Pancreas (tissue), 10 donors: ENCODE measurements at regions not wholly inside any gene's neighbourhood (a gene's known extent, or its start where the extent isn't known, plus 50 kb on each side); places are given as distances from the start of the nearest gene placed in this dataset.

Experiments used
- ATAC-seq, 4 donors: fragments of 200-7000 bp; cut with Tn5 transposase; one replicate each; pipeline versions ENCODE4 v1.8.0 to v1.9.1; 2020; ENCODE audit warnings: mild to moderate bottlenecking in 4 of 4, moderate library complexity in 4 of 4
- DNase-seq, 6 donors: peaks; one replicate each; pipeline ENCODE4 v3.0.0-alpha.2; 2020
- FAIRE-seq: peaks from 2 replicates; lab custom pipeline; 2012; peaks lifted over from hg19 to GRCh38; lab: Jason Lieb, UNC
- H3K27ac ChIP-seq, 4 donors: fragments of 200-600 bp; sonication (generic); 1 replicate in 3 of 4; 2 replicates in 1 of 4; pipeline versions ENCODE4 v1.5.0 to v1.8.0; 2020
- H3K27me3 ChIP-seq, 4 donors: fragments of 200-600 bp; one replicate each; pipeline ENCODE4 v1.8.0; 2021
- H3K36me3 ChIP-seq, 3 donors: fragments of 200-600 bp; sonication (generic) in 1 of 3; one replicate each; pipeline versions ENCODE4 v1.5.0 to v1.8.0; 2020 to 2021
- H3K4me1 ChIP-seq, 3 donors: fragments of 200-600 bp; one replicate each; pipeline ENCODE4 v1.8.0; 2021
- H3K4me3 ChIP-seq, 4 donors: fragments of 200-600 bp; sonication (generic) in 2 of 4; one replicate each; pipeline versions ENCODE4 v1.5.0 to v1.8.0; 2020 to 2021
- H3K9me3 ChIP-seq, 4 donors: fragments of 200-600 bp; one replicate each; pipeline ENCODE4 v1.8.0; 2021
- CTCF ChIP-seq, 4 donors: fragments of 200-600 bp; sonication (generic) in 3 of 4; IDR thresholded peaks; one replicate each; pipeline versions ENCODE4 v1.5.0 to v1.8.0; 2021; ENCODE audit warnings: antibody characterized with exemption in 4 of 4
- whole genome bisulfite sequencing, 2 donors: extraction: QIAGEN DNeasy Blood & Tissue Kit; methylation state at CpG; one replicate each; pipeline ENCODE4 v1.1.7; 2013; 5-methylcytosine and 5-hydroxymethylcytosine counted together
- intact Hi-C, 3 donors: fragments of 100-400 bp; cut with DNase I; formaldehyde crosslinking; loops; one replicate each; pipeline versions ENCODE4 v1.11.1 to v1.14.2; 2022
- donor health status: healthy with polysubstance abuse.
- donor health status: DM: no; HTN: no; CAD: no; lungs with moderate emphysema.
- donor health status: DM: no; HTN: no; CAD: no.
- donor health status: control.
- donor health status: control.
- donor health status: Bipolar disorder and iron deficiency.
- donor health status: DM: yes; HTN: yes; CAD: no.
- donor health status: DM: no; HTN: no; CAD: no.
- donor health status: DM: no; HTN: no; CAD: no.
- donor health status: DM: yes; HTN: yes; CAD: no.

- ATAC-seq (no peak), FAIRE-seq (no peak), DNase-seq (no peak)
- Histone ChIP-seq H3K36me3 (no peaks in the 10 kb centered on the region), H3K4me3 (no peak overlapping the region), H3K27ac (no peak overlapping the region), H3K27me3 (no peaks in the 10 kb centered on the region), H3K4me1 (no peaks in the 10 kb centered on the region), H3K9me3 (no peaks in the 10 kb centered on the region)
- TF ChIP-seq CTCF (IDR thresholded peaks at IDR 0.05) = no peak
- intact Hi-C loops = no loop called here
- WGBS, 2 donors = 60 to 63% methylated on average over 2 of the region's 2 CpGs
Measured at GRCh38 chr17:51354936-51355335, 94.6 kb downstream of the UTP18 start.

GRCh38 chr17:51355441-51356410 is 95.4 kb downstream of the UTP18 start:
- TF ChIP-seq CTCF (IDR thresholded peaks at IDR 0.05) = no peak
- ATAC-seq = no peak
- FAIRE-seq = no peak
- Histone ChIP-seq H3K4me3 (no peak overlapping the region), H3K27ac (no peak overlapping the region), H3K4me1 (no peaks in the 10 kb centered on the region), H3K27me3 (no peaks in the 10 kb centered on the region), H3K9me3 (no peaks in the 10 kb centered on the region), H3K36me3 (no peaks in the 10 kb centered on the region)
- WGBS, 2 donors = 68 to 72% methylated on average over 18 of the region's 18 CpGs
- DNase-seq = no peak
- intact Hi-C loops = no loop called here

DNA sequence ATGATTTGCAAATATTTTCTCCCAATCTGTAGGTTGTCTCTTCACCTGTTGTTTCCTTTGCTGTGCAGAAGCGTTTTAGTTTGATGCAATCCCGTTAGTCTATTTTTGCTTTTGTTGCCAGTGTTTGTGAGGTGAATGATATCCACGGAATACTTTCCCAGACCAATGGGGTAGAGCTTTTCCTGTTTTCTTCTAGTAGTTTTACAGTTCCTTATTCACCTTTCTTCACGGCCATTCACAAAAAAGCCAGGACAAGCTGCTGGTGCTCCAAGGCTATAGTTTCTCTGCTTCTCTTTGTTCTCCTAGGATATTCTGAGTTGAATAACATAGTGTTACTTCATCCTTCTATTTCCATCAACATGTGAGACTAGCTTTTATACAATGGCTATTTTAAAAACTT is 98.7 kb downstream of the UTP18 start:
- intact Hi-C loops = no loop called here
- no peak overlapping the region for H3K4me3 ChIP-seq
- H3K27ac ChIP-seq = no peak overlapping the region
- ATAC-seq (no peak), FAIRE-seq (no peak), DNase-seq (no peak)
- no peaks in the 10 kb centered on the region for H3K27me3 ChIP-seq
- no peaks in the 10 kb centered on the region for H3K9me3 ChIP-seq
- no peak for TF ChIP-seq CTCF (IDR thresholded peaks at IDR 0.05)
- H3K4me1 ChIP-seq = no peaks in the 10 kb centered on the region
- H3K36me3 ChIP-seq = no peaks in the 10 kb centered on the region
- 85 to 90% methylated on average over 4 of the region's 4 CpGs for WGBS, 2 donors

DNA sequence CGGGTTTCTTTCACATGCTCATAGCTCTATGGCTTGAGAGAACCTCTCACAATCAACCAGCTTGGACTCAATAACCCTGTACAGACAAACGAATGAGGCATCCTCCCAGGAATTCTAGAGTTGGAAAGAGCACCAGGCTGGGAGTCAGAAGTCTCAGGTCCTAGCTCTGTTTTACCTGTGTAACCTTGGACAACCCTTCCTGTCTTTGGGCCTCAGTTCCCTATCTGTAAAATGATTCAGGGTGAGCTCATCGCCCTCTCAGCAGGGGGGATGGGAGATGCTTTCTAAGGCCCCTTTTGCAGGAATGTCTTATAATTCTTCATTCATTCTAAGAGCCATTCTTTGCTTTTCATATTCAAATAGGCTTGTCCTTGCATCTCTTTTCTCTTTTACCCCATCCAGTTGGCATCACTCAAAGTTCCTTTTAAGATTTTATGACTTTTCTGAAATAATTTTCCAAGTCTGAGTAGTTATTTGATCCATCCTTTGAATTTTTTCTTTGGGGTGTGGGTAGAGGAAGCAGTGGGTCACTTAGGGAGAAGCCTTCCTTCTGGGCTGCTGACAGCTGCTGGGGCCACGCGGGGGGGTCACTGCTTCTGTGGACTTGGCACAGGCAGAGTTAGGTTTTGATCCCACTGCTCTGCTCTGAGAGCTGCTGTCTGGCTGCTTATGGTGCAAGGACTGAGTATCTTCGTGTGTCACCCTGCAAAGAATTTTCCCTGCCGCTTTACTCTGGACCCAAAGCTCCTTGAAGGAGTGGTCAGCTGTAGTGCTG is 102.7 kb downstream of the UTP18 start:
- Histone ChIP-seq H3K9me3 (no peaks in the 10 kb centered on the region), H3K4me1 (no peaks in the 10 kb centered on the region), H3K27me3 (no peaks in the 10 kb centered on the region), H3K27ac (no peak overlapping the region), H3K36me3 (no peaks in the 10 kb centered on the region), H3K4me3 (no peak overlapping the region)
- DNase-seq (no peak), ATAC-seq (no peak), FAIRE-seq (no peak)
- WGBS, 2 donors = 52 to 59% methylated on average over 7 of the region's 7 CpGs
- TF ChIP-seq CTCF (IDR thresholded peaks at IDR 0.05) = no peak
- intact Hi-C loops = no loop called here
